ENCODE measurements at regions not wholly inside any gene's neighbourhood (a gene's known extent, or its start where the extent isn't known, plus 50 kb on each side); places are given as distances from the start of the nearest gene placed in this dataset.

DNA sequence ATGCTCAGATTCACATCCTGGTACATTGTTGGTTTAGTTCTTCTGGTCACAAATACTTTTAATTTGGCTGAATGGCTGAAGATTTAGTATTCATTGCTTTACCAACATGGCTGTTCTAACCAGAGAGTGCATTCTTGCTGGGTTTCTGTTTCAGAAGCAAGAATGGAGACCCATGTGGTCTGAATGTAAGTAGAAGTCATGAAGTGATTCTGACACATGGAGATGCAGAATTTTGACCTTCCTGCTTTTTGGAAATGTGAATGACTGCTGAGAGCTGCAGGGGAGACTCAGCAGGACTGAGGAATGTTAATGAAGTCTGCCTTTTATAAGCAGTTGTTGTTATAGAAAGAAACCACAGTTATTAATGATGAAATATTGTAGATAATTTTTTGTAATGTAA is 576.1 kb upstream of the MARCKS start:
- no peak for DNase-seq (ENCODE audit: low read depth in 2 of 3, low spot score in 1 of 3)

- DNase-seq (ENCODE audit: low read depth in 2 of 3, low spot score in 1 of 3) = no peak
Measured at GRCh38 chr6:113281431-113281830, 575.7 kb upstream of the MARCKS start.

DNA sequence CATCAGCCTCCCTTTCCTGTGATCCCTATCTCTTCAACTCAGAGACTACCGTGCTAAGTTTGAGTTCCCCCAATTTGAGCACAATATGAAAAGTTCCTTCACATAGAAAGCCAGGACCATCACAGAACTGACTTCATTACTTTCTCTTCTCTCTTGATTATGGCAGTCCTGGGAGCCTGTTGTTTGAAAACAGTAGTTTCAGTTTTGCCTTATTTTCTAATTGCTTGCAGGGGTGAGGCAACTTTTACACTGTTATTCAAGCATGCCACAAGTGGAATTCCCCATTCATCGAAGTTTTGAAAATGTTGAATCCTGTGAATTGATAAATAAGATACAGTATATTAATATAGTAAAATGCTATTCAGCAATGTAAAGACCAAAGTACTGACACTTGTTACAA is 569.7 kb upstream of the MARCKS start:
- no peak for DNase-seq (ENCODE audit: low read depth in 2 of 3, low spot score in 1 of 3)

GRCh38 chr6:113288409-113288808 is 568.7 kb upstream of the MARCKS start:
- DNase-seq (ENCODE audit: low read depth in 2 of 3, low spot score in 1 of 3) = no peak

- DNase-seq (ENCODE audit: low read depth in 2 of 3, low spot score in 1 of 3) = no peak
Measured at GRCh38 chr6:113289166-113289565, 568.0 kb upstream of the MARCKS start.

- DNase-seq (ENCODE audit: low read depth in 2 of 3, low spot score in 1 of 3) = no peak
Measured at GRCh38 chr6:113290684-113291083, 566.5 kb upstream of the MARCKS start.

- DNase-seq (ENCODE audit: low read depth in 2 of 3, low spot score in 1 of 3) = no peak
Measured at GRCh38 chr6:113291751-113292445, 565.2 kb upstream of the MARCKS start.

DNA sequence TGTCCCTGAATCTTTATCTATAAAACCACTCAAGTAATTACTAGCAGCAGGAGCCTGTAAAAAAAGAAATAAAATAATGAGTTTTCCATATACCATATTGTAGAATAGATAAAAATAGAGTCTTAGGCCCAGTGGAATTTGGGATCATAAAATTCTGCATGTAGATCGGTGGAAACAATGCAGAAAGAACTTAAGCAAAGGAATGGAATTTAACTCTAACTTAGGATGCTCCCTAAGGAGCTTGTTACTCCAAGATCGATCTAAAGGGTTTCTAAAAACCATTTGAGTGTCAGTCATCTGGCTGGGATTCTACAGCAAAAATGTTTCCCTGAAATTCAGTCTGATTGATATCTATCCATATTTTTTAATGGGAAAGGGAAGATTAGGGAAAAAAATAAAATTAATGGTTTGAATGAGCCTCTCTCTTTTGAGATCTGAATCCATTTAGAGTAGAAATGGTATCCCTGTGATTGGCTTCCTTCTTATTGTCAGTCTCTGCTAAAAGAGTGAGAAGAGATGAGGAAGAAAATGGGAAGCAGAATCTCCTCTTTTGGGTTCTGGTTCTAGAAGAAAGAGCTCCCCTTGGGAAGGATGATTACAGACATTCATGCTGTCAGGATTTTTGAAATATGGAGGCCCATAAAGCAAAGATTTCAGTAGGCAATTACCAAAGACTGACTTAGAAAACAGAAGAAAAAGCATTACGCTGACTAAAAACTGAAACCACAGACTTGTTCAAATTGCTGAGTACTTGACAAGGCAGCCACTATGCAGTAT is 564.3 kb upstream of the MARCKS start:
- DNase-seq (ENCODE audit: low read depth in 2 of 3, low spot score in 1 of 3) = no peak

GRCh38 chr6:113293423-113293740 is 563.8 kb upstream of the MARCKS start:
- no peak for DNase-seq (ENCODE audit: low read depth in 2 of 3, low spot score in 1 of 3)

DNA sequence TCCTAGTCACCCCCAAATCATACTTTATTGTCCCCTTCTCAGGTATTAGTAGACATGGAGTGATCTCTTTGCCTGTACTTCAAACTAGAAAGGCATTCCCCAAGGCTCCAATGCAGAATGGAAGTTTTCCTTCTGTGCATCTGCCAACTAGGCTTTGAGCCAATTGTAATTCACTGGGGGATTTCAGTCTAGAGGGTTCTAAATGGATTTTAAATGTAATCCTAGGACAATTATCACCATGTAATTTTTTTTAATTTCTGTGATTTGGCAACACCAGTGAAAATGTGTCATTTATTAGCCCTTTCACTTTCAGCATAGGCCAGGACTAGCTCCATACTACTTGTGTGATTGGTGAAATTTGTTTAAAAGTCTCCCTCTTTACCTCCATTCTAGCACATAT is 557.6 kb upstream of the MARCKS start:
- no peak for DNase-seq (ENCODE audit: low read depth in 2 of 3, low spot score in 1 of 3)

GRCh38 chr6:113301651-113302050 is 555.5 kb upstream of the MARCKS start:
- DNase-seq (ENCODE audit: low read depth in 2 of 3, low spot score in 1 of 3) = no peak

GRCh38 chr6:113304116-113304515 is 553.0 kb upstream of the MARCKS start:
- DNase-seq (ENCODE audit: low read depth in 2 of 3, low spot score in 1 of 3) = no peak

DNA sequence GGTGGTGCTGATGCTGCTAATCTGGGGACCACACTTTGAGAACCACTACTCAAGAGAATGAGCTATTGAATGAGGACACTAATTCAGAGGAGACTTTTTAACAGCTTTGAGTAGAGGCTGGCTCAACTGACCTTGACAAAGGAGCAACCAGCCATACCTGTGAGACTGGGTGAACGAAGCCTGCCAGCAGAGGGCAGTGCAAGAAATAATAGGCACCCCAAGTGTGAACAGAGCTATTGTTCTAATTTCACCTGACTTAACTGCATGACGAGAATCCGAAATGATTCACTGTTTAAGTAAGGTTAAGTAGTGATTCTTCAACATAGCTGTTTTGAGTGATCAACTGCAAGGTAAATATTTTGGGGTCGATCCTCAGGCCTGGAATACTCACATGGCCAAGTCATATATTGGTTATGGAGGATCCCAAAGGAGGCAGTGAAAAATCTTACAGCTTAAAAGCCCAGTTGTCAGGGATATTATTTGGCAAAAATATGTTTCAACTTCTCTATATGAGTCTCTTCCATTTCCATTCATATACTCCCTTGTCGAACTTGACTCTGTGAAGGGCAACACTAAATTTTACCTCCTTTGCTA is 550.5 kb upstream of the MARCKS start:
- peak in 2 of 3 donors; percentile 12 to 23 for DNase-seq (ENCODE audit: low read depth in 2 of 3, low spot score in 1 of 3)

- DNase-seq (ENCODE audit: low read depth in 2 of 3, low spot score in 1 of 3) = no peak
Measured at GRCh38 chr6:113308266-113308665, 548.9 kb upstream of the MARCKS start.

GRCh38 chr6:113313841-113314240 is 543.3 kb upstream of the MARCKS start:
- no peak for DNase-seq (ENCODE audit: low read depth in 2 of 3, low spot score in 1 of 3)

DNA sequence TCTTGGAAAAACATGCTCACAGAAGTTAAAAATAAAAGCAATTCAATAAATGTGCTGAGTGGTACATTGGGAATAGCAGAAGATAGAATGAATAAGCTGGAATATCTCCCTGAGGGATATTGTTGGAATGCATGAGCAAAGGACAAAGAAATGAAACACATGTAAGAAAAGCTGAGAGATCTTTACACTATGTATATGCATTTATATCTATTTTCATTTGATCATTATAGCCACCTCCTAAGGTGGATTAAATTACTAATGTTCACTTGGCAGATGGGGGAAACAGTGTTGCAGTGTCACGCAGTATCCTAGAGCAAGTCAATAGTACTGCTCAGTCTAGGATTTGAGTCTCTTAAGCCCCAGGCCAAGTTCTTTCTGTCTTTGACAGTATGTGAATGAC is 542.0 kb upstream of the MARCKS start:
- no peak for DNase-seq (ENCODE audit: low read depth in 2 of 3, low spot score in 1 of 3)

GRCh38 chr6:113315879-113316278 is 541.3 kb upstream of the MARCKS start:
- DNase-seq (ENCODE audit: low read depth in 2 of 3, low spot score in 1 of 3) = no peak

GRCh38 chr6:113317442-113317841 is 539.7 kb upstream of the MARCKS start:
- DNase-seq (ENCODE audit: low read depth in 2 of 3, low spot score in 1 of 3) = no peak

- DNase-seq (ENCODE audit: low read depth in 2 of 3, low spot score in 1 of 3) = no peak
Measured at GRCh38 chr6:113317891-113318574, 539.1 kb upstream of the MARCKS start.

DNA sequence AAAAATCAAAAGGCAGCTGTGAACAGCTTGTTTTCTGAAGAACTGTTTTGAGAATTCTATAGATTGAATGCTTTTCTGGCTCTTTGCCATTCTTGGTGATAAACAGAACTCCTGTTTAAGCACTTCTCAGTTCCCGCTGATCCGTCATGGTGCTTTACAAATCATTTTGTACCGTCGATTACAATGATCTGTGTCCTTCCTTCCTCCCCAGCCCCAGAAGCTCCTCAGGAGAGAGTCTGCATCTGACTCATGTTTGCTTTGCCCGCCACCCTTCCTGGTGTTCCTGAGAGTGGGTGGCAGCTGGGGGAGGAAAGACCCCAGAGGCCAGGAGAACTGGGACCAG is 538.6 kb upstream of the MARCKS start:
- DNase-seq (ENCODE audit: low read depth in 2 of 3, low spot score in 1 of 3) = no peak

DNA sequence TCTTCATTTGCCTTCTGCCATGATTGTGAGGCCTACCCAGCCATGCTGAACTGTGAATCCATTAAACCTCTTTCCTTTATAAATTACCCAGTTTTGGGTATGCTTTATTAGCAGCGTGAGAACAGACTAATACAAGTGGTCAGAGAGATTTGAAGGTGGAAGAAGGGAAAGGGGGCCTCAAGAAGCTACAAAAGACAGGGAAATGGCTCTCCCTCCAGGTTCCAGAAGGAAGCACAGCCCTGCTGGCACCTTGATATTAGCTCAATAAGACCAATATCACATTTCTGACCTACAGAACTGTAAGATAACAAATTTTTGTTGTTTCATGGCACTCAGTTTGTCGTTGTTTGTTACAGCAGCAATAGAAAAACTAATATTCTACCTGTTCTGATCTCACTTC is 536.5 kb upstream of the MARCKS start:
- no peak for DNase-seq (ENCODE audit: low read depth in 2 of 3, low spot score in 1 of 3)

DNA sequence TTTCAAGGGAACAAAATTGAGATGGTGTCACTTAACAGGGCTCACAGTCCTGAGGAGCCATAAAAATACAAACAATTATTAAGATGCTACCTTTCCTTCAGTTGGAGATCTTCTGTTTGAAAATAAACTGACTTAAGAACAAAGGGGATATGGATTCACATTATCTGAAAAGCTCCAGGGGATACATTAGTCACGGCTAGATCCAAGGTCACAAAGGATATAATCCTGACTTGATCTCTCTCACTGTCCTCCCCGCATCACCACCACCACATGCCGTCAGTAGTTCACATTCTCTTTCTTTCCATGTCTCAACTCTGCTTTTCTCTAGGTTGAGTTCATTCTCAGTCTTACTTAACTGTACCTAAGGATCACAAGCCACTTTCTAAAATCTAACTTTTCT is 530.4 kb upstream of the MARCKS start:
- DNase-seq (ENCODE audit: low read depth in 2 of 3, low spot score in 1 of 3) = no peak
